WERI-Rb-1 (cell line): ENCODE measurements at regions not wholly inside any gene's neighbourhood (a gene's known extent, or its start where the extent isn't known, plus 50 kb on each side); places are given as distances from the start of the nearest gene placed in this dataset.
"Not testable (repeated sequence)": the region's sequence is repeated elsewhere in the genome, so short reads cannot be mapped to it uniquely, and the experiment has no call there.

Source experiments
- DNase-seq: peaks from one replicate; pipeline ENCODE4 v3.0.0-alpha.2; 2020
- H3K27ac ChIP-seq: fragments of 250-450 bp; sonication (Bioruptor Pico); 2 replicates; pipeline ENCODE4 v1.5.1; 2020; ENCODE audit warnings: mild to moderate bottlenecking, moderate library complexity
- H3K27me3 ChIP-seq: fragments of 250-450 bp; sonication (Bioruptor Pico); 2 replicates; pipeline ENCODE4 v1.5.1; 2021; ENCODE audit warnings: mild to moderate bottlenecking, low read depth, moderate library complexity; ENCODE audit not compliant: insufficient read depth, severe bottlenecking
- H3K36me3 ChIP-seq: fragments of 250-450 bp; sonication (Bioruptor Pico); 2 replicates; pipeline ENCODE4 v1.5.1; 2020; ENCODE audit warnings: mild to moderate bottlenecking, moderate library complexity
- H3K4me3 ChIP-seq: 2 replicates; pipeline ENCODE4 v1.5.1; 2011; ENCODE audit warnings: low read depth, mild to moderate bottlenecking, control low read depth, low read length
- H3K9me3 ChIP-seq: fragments of 250-450 bp; sonication (Bioruptor Pico); 2 replicates; pipeline ENCODE4 v1.5.1; 2021; ENCODE audit warnings: mild to moderate bottlenecking, moderate library complexity; ENCODE audit not compliant: severe bottlenecking
- TF ChIP-seq, protein P1 (sequence below): IDR thresholded peaks from 2 replicates; pipeline ENCODE4 v1.5.1; 2011; ENCODE audit warnings: low read depth, mild to moderate bottlenecking, control low read depth, inconsistent platforms, low read length

DNA sequence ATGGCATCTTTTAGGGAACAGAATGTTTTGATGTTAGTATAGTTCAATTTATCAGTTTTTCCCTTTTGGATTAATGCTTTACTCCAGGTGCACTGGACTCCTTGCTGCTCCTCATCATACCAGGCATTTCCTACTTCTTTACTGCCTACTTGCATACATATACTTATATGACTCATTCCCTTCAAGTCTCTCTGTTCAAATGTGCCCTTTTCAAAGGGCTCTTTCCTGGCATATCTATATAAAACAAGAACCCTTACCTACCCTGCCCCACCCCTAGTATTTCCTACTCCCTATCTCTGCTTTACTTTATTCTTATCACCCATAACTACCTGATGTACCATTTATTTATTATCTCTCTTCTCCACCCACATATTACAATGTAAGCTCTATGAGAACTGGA lies 90.6 kb downstream of the CAPZA3 start:
- Histone ChIP-seq H3K9me3 (peaks cover 8% of the 10 kb centered on the region), H3K36me3 (no peaks in the 10 kb centered on the region), H3K27ac (no peak overlapping the region), H3K27me3 (no peaks in the 10 kb centered on the region), H3K4me3 (no peak overlapping the region)
- TF ChIP-seq, protein P1, sequence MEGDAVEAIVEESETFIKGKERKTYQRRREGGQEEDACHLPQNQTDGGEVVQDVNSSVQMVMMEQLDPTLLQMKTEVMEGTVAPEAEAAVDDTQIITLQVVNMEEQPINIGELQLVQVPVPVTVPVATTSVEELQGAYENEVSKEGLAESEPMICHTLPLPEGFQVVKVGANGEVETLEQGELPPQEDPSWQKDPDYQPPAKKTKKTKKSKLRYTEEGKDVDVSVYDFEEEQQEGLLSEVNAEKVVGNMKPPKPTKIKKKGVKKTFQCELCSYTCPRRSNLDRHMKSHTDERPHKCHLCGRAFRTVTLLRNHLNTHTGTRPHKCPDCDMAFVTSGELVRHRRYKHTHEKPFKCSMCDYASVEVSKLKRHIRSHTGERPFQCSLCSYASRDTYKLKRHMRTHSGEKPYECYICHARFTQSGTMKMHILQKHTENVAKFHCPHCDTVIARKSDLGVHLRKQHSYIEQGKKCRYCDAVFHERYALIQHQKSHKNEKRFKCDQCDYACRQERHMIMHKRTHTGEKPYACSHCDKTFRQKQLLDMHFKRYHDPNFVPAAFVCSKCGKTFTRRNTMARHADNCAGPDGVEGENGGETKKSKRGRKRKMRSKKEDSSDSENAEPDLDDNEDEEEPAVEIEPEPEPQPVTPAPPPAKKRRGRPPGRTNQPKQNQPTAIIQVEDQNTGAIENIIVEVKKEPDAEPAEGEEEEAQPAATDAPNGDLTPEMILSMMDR: no peak
- no peak for DNase-seq

DNA sequence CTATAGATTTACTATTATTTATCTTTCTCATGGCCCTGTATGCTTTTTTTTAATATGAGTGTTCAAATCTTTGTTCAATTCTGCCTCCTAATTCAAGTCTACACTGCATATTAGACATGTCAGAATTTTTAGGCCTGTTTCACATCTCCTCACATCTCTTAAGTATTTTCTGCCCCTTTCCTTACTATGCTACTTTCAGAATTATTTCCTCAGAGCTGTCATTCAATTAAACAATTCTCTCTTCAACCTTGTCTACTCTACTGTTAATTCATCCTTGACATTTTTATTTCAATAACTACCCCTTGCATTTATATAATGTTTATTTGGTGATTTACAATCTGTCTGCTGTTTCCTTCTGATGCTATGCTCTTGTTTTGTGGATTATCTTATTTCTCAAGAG lies 91.1 kb downstream of the CAPZA3 start:
- Histone ChIP-seq H3K36me3 (no peaks in the 10 kb centered on the region), H3K27ac (no peak overlapping the region), H3K9me3 (peaks cover 8% of the 10 kb centered on the region), H3K4me3 (no peak overlapping the region), H3K27me3 (no peaks in the 10 kb centered on the region)
- no peak for DNase-seq
- TF ChIP-seq, protein P1: no peak

DNA sequence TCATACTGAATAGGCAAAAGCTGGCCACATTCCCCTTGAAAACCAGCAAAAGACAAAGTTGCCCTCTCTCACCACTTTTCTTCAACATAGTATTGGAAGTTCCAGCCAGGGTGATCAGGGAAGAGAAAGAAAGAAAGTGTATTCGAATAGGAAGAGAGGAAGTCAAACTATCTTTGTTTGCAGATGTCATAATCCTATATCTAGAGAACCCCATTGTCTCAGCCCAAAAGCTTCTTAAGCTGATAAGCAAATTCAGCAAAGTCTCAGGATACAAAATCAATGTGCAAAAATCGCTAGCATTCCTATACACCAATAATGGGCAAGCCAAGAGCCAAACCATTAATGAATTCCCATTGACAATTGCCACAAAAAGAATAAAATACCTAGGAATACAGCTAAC lies 95.0 kb downstream of the CAPZA3 start:
- DNase-seq, H3K36me3 ChIP-seq, H3K9me3 ChIP-seq, H3K4me3 ChIP-seq, H3K27me3 ChIP-seq, H3K27ac ChIP-seq: not testable (repeated sequence)

DNA sequence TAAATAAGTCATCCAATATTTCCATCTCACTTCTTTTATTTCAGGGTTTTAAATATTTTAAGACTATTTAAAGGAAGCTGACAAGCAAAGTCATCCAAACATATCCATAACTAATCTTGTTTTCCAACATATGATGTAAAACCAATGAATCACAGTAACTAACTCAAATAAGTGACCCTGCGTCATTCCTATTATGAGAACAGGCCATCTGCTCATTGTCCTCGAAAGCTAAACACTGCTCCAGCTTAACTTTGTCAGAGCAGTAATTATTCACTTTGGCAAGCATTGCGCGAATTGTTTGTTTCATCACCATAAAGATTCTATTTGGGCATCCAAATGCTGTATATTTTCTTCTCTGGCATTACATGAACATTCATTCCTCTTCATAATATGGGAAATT lies 99.1 kb downstream of the CAPZA3 start:
- Histone ChIP-seq H3K27ac (peak overlapping the region; percentile 32), H3K36me3 (no peaks in the 10 kb centered on the region), H3K4me3 (no peak overlapping the region), H3K9me3 (peaks cover 6% of the 10 kb centered on the region), H3K27me3 (no peaks in the 10 kb centered on the region)
- peak; percentile 28 for DNase-seq
- TF ChIP-seq, protein P1: no peak

DNA sequence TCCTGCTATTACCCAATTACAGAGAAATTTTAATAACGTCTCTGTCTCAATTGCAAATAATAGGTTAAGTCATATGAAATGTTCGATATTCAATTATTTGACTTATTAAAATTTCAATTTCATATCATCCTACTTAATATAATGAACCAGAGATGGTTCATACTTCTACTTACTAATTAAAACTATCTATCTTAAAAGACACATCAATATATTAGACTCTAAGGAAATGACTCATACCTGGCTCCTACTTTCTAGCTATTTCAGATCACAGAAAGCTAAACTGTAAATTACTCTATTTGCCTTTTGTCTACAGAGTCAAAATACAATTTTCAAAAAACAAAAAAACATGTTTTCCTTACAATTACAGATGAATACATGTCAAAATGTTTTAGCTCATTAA lies 99.6 kb downstream of the CAPZA3 start:
- no peak for DNase-seq
- Histone ChIP-seq H3K36me3 (no peaks in the 10 kb centered on the region), H3K27me3 (no peaks in the 10 kb centered on the region), H3K4me3 (no peak overlapping the region), H3K9me3 (peaks cover 6% of the 10 kb centered on the region), H3K27ac (peak overlapping the region; percentile 11; the same call in 1 of the 2 replicates)
- TF ChIP-seq, protein P1: no peak

DNA sequence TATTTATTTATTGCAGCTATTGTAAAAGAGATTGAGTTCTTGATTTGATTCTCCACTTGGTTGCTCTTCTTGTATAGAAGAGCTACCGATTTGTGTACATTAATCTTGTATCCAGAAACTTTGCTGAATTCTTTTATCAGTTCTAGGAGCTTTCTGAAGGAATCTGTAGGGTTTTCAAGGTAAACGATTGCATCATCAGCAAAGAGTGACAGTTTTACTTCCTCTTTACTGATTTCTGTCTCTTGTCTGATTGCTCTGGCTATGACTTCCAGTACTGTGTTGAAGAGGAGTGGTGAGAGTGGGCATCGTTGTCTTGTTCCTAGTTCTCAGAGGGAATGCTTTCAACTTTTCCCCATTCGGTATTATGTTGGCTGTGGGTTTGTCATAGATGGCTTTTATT lies 103.1 kb downstream of the CAPZA3 start:
- not testable (repeated sequence) for DNase-seq, H3K36me3 ChIP-seq, H3K9me3 ChIP-seq, H3K27me3 ChIP-seq, H3K4me3 ChIP-seq, H3K27ac ChIP-seq

DNA sequence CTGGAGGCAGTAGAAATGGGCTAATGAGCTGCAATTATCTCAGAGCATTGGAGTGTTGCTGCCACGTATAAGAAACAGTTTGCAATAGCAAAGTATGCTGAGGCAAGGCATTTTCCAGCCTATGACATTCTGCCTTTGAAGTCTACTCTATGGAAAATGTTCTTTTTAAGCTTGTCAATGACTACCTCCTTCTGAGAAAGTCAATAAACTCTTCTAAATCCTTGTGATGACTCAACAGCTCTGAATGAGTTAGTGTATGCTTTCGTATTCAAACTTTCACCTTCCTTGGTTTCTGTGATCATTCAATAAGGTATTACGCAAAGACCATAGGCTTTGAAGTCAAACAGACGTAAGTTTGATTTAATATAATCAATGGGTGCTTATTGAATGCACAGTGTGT lies 111.2 kb downstream of the CAPZA3 start:
- no peak for DNase-seq
- Histone ChIP-seq H3K9me3 (no peaks in the 10 kb centered on the region), H3K27ac (no peak overlapping the region), H3K36me3 (no peaks in the 10 kb centered on the region), H3K4me3 (no peak overlapping the region), H3K27me3 (no peaks in the 10 kb centered on the region)
- TF ChIP-seq, protein P1: no peak
